ENCODE measurements at regions not wholly inside any gene's neighbourhood (a gene's known extent, or its start where the extent isn't known, plus 50 kb on each side); places are given as distances from the start of the nearest gene placed in this dataset.

- no peaks in the 10 kb centered on the region for H3K36me3 ChIP-seq (ENCODE audit: control insufficient read depth in 2 of 2, insufficient read depth in 1 of 2, low read length in 2 of 2)
- TF ChIP-seq ZNF521 (tag by site-specific recombination; IDR thresholded peaks at IDR 0.05) (no peak), MEIS1 (CRISPR knock-in tag; IDR thresholded peaks at IDR 0.05; ENCODE audit: borderline replicate concordance) (no peak), ZNF473 (tag by site-specific recombination; IDR thresholded peaks at IDR 0.05) (no peak), ZNF777 (tag by site-specific recombination; IDR thresholded peaks at IDR 0.05; ENCODE audit: borderline replicate concordance) (no peak), ZNF362 (tag by site-specific recombination; IDR thresholded peaks at IDR 0.05) (no peak), ELK4 (IDR thresholded peaks at IDR 0.05; ENCODE audit: borderline replicate concordance, low read depth, low read length) (no peak), ZNF114 (tag by site-specific recombination; IDR thresholded peaks at IDR 0.05) (no peak), ZNF747 (tag by site-specific recombination; IDR thresholded peaks at IDR 0.05) (no peak), ZNF138 (tag by site-specific recombination; IDR thresholded peaks at IDR 0.05; ENCODE audit: borderline replicate concordance) (no peak), ZNF514 (tag by site-specific recombination; IDR thresholded peaks at IDR 0.05) (no peak), KLF17 (tag by site-specific recombination; IDR thresholded peaks at IDR 0.05) (no peak), GLI4 (tag by site-specific recombination; IDR thresholded peaks at IDR 0.05) (no peak), ZNF624 (tag by site-specific recombination; IDR thresholded peaks at IDR 0.05) (no peak), ZNF449 (tag by site-specific recombination; IDR thresholded peaks at IDR 0.05) (no peak), ZBTB8A (tag by site-specific recombination; IDR thresholded peaks at IDR 0.05) (no peak), PRDM4 (tag by site-specific recombination; IDR thresholded peaks at IDR 0.05) (no peak), SCRT2 (tag by site-specific recombination; IDR thresholded peaks at IDR 0.05) (no peak), KLF7 (tag by site-specific recombination; IDR thresholded peaks at IDR 0.05; ENCODE audit: borderline replicate concordance) (no peak), ZNF701 (tag by site-specific recombination; IDR thresholded peaks at IDR 0.05) (no peak), ZNF324 (tag by site-specific recombination; IDR thresholded peaks at IDR 0.05) (no peak)
- H3K4me3 ChIP-seq (ENCODE audit: low read depth, low read length), result no peak overlapping the region
- no peak overlapping the region for H3K27ac ChIP-seq (ENCODE audit: extremely low read depth, low read depth, low read length)
- ChIA-PET CTCF (no interaction called here), POLR2A (no interaction called here)
- no peaks in the 10 kb centered on the region for H3K4me1 ChIP-seq (ENCODE audit: control insufficient read depth, insufficient read depth, low read length)
- no peaks in the 10 kb centered on the region for H3K9me3 ChIP-seq (ENCODE audit: control insufficient read depth, insufficient read depth, low read depth, low read length)
Measured at GRCh38 chr12:68438601-68439000, 106.4 kb upstream of the MDM1 start.

Measured in HEK293 (cell line).